PC-3 (cell line): ENCODE measurements at regions not wholly inside any gene's neighbourhood (a gene's known extent, or its start where the extent isn't known, plus 50 kb on each side); places are given as distances from the start of the nearest gene placed in this dataset.

ENCODE experiments used
- CTCF ChIP-seq: fragments of 300-600 bp; sonication (generic); conservative IDR thresholded peaks from 2 replicates; pipeline ENCODE4 v1.5.1; 2017; ENCODE audit warnings: antibody characterized with exemption, low read depth, mild to moderate bottlenecking, low read length
- EZH2 ChIP-seq: fragments of 300-600 bp; sonication (generic); IDR thresholded peaks from one replicate; pipeline ENCODE4 v1.6.1; 2017; ENCODE audit warnings: antibody characterized with exemption, mild to moderate bottlenecking, low read length; ENCODE audit not compliant: unreplicated experiment

- TF ChIP-seq CTCF (no peak), EZH2 (no peak)
Observed at GRCh38 chr2:21676041-21676440, 552.3 kb downstream of the TDRD15 start.
